HG03442 (cell line): ENCODE measurements at regions not wholly inside any gene's neighbourhood (a gene's known extent, or its start where the extent isn't known, plus 50 kb on each side); places are given as distances from the start of the nearest gene placed in this dataset.
"Not testable (repeated sequence)": the region's sequence is repeated elsewhere in the genome, so short reads cannot be mapped to it uniquely, and the experiment has no call there.

ENCODE experiments used
- ATAC-seq: cut with Tn5 transposase; IDR thresholded peaks from one replicate; pipeline ENCODE4 v1.9.1; 2021; ENCODE audit warnings: mild to moderate bottlenecking, moderate library complexity; ENCODE audit not compliant: unreplicated experiment

DNA sequence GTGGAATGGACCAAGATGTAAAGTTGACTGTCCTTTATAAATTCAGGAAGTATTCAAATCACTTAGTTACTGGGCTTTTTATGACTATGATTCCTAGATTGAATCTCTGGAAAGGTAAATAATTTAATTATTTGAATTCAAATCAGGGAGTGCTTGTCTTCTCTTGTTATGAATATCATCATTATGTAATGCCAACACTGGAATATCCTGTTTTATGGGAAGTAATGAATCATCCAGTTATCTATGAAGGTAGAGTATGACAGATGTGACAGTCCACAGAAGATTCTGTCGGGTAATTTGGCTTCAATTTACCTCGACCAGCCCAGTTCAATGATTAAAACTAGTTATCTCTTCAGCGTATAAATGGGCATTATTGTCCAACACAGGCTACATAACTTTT lies 141.0 kb upstream of the NUDT12 start:
- ATAC-seq: no peak

- no peak for ATAC-seq
Observed at GRCh38 chr5:103693517-103693916, 130.9 kb upstream of the NUDT12 start.

- no peak for ATAC-seq
Observed at GRCh38 chr5:103690676-103691075, 128.1 kb upstream of the NUDT12 start.

DNA sequence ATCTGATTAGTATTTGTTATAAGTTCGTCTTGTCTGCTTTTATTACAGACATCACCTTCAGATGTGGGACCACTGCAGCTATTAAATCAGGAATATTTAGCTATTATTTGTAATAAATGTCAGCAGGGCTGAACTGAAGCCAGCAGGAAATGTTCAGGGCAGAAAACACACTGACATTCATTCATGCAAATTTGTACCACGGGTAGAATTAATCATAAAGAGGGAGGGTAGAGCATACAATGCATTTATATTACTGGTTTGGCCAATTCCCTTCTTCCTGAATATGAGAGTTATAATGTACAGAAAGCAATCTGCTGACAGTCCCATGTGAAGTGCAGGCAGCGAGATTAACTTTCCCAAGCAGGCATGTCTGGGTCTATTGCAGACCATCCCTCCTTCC lies 117.3 kb upstream of the NUDT12 start:
- ATAC-seq: no peak

DNA sequence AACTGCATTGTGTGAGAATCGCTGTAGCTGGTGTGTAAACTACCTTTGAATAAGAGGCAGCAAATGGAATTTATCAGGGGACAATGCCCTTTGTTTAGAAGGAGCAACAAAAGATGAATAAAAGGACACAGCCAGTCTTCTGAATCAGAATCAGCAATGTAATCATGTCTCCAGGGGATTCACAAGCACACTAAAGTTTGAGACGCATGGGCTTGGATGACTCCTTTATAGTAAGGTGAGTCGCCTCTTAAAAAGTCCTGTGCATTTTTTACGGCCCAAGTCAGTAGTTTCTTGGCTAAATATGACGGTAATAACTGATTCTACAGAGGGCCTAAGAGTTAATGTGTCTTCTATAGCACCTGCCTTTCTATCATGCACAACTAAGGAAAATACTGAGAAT lies 113.6 kb upstream of the NUDT12 start:
- ATAC-seq: not testable (repeated sequence)

DNA sequence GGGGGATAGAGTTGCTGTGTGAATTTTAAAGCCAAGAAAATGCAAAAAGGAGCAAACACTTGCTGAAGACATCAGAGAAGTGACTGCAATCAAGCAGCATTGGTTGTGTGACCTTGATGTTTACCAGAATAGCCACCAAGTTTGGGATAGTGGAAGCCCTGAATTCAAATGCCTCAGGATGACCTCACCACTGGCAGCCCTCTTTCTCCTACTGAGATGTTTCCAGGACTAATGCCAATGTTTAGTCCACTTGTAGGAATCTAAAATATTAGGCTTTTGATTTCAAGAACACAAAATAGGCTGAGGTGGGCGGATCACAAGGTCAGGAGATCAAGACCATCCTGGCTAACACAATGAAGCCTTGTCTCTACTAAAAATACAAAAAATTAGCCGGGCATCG lies 112.2 kb upstream of the NUDT12 start:
- no peak for ATAC-seq

GRCh38 chr5:103674251-103674650 lies 111.7 kb upstream of the NUDT12 start:
- ATAC-seq: no peak

GRCh38 chr5:103669615-103670014 lies 107.0 kb upstream of the NUDT12 start:
- no peak for ATAC-seq

DNA sequence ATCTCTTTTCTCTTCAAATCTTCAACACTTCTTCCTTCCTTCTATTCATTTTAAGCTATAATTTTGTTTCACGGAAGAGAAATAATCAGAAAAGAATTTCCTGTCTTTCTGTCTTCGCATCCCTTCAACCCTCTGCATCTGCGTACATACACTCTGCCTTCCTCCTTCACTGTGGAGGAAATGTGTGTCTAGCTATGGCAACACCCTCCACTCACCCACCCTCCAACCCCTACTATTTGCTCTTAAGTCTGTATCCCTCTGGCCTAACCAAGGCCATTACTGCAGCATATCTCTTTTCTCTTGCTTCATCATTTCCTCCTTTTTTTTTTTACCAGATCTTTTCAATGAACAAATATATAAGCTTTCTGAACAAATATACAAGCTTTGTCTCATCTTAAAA lies 105.7 kb upstream of the NUDT12 start:
- ATAC-seq: no peak

DNA sequence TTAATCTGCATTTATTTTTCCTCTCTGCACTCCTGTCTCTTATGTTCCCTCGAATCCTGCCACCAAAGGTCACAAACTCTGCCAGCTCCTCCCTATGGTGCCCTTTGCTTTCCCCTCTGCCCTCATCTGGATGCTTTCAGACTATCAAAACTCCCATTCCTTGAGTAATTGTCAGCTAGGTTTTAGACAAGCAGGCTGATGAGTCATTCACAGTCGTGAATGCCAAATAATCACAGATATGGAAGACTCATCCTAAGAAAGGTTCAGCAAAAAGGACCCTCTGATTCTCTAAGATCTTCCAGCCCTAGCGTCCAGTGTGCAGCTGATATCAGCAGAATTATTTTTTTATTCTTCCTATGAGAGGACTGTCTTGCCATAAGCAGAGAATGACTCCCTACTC lies 104.5 kb upstream of the NUDT12 start:
- no peak for ATAC-seq

DNA sequence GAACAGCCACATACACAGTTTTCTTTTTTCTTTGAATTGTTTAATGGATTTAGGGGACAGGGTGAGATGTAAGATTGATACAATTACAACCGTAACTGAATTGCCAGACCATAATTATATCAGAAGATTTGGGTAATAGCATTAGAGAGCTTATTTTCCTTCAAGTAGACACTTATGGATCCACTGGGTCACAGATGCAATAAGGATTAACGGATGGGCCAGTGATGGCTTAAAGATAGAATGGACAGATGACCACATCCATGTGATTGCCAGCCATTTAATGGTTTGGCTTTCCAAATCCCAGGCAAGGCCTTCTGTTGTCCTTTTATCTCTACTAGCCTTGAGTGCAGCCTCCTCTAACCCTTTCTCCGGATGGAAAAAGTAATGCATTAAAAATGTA lies 94.7 kb upstream of the NUDT12 start:
- no peak for ATAC-seq

- ATAC-seq: no peak
Observed at GRCh38 chr5:103648086-103648485, 85.5 kb upstream of the NUDT12 start.

- no peak for ATAC-seq
Observed at GRCh38 chr5:103646698-103647614, 84.4 kb upstream of the NUDT12 start.

- no peak for ATAC-seq
Observed at GRCh38 chr5:103645816-103646215, 83.2 kb upstream of the NUDT12 start.

- ATAC-seq: no peak
Observed at GRCh38 chr5:103638979-103639378, 76.4 kb upstream of the NUDT12 start.

DNA sequence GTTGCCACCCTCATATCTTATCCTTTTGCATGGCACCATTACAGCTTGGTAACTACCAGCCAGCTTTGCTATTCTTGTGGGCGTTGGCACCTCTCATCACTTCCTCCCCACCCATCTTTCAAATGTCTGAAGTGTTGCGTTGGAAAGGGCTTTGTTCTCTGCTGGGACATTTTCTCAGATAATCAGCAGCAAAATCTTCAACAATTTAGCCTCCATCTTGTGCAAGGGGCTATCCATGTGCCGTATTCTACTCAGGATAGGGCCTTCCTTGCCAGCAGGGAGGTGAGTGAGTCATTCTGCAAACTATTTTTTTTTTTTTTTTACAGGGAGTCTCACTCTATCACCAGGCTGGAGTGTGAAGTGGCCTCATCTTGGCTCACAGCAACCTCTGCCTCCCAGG lies 62.1 kb upstream of the NUDT12 start:
- no peak for ATAC-seq

DNA sequence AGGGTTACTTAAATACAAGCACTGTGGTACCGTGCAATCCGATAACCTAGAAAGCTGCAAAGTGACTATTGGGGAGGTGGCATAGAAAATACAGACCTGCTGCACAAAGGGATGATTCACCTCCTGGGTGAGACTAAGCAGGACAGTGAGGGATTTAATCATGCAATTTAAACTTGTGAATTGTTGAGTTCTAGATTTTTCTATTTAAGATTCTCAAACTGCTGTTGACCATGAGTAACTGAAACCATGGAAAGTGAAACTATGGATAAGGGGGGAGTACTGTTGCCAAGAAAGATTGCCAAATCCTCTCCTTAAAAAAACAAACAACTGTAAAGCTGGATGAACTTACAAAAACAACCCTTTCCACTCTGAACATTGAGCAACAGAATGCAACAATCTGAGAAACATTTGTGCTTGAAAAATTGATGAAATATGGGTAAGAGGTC lies 61.5 kb upstream of the NUDT12 start:
- ATAC-seq: no peak

DNA sequence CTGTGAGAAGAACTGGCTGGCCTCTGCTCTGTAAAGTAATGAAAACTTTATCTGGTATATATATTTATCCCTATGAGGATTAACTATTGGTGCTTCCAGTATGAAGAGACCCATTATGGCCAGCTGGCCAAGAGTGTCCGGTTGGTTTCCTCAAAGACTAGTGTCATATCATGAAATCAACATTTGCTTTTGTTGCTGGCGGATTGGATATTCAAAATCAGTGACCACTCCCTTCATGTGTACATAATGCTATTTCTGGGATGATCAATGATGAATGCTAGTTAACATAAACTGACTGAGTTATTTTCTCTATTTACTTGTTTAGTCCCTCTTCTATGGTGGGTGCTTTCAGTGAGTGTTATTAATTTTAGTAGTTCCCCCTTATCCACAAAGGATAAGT lies 60.8 kb upstream of the NUDT12 start:
- ATAC-seq: no peak

- no peak for ATAC-seq
Observed at GRCh38 chr5:103621548-103621930, 59.0 kb upstream of the NUDT12 start.

DNA sequence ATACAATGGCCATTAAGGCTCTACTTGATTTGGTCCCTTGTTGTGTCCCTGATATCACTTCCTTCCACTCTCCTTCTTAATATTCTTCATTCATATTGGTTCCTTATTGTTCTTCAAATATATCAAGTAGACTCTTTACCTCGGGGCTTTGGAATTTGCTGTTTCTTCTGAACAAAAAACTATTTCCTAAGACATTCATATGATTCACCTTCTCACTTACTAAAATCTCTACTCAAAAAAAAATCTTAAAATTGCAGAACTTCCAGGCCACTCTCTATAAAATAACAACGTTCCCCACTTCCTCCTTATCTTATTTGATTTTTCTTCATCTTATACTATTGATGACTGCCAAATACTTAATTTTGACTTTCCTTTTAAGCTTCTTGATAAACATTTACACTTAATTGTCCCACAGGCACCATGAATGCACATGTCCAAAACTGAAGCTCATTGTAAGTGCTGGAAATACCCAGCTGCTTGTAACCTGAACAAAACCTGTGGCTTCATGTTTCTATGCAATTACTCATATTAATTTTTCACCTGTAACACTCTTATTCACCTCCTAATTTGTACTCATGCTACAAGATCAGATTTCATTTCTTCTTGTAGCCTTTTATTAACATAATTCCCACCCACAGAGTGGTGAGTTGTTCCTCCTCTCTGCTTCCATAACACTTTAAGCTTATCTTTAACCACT lies 58.4 kb upstream of the NUDT12 start:
- no peak for ATAC-seq

DNA sequence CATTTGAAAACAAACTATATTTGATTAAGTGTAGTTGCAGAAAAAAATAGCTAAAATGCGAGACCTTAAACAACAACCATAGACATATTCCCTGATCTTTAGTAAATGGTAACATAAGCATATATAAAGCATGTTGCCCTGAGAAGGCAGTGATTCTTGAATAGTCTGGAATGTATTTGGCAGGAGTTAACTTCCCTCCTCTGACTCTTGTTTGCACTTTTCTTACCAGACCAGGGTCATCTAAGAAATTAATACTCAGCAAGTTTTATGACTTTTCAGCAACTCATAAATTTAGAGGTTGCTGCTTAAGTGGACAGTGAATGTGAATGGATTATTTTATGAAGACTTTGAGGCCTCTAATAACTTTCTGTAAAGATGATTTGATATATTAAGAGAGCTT lies 55.3 kb upstream of the NUDT12 start:
- ATAC-seq: no peak

- no peak for ATAC-seq
Observed at GRCh38 chr5:103617090-103617489, 54.5 kb upstream of the NUDT12 start.
